ENCODE measurements at regions not wholly inside any gene's neighbourhood (a gene's known extent, or its start where the extent isn't known, plus 50 kb on each side); places are given as distances from the start of the nearest gene placed in this dataset.

- DNase-seq (ENCODE audit: low spot score): no peak
Measured at GRCh38 chr9:76964612-76965011, 54.8 kb upstream of the FOXB2 start.

DNA sequence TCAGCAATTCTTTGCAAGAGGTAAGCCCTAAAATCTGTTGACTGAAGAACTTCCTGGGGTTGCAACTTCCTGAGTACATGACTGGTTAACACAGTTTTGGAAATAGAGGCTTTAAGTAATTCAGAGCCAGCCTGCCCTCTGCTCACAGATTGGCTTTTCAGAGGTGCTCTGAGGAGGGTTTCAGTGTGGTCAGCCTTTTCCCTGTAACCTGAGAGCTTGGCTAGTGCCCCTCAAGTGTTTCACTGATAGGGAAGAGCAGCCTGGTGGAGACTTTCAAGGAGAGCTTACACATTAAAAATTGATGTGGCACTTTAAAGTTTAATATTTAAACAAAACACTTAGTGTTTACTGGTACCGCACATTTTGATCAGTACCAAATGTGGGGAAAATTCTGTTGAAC, 56.7 kb upstream of the FOXB2 start:
- DNase-seq (ENCODE audit: low spot score): no peak

DNA sequence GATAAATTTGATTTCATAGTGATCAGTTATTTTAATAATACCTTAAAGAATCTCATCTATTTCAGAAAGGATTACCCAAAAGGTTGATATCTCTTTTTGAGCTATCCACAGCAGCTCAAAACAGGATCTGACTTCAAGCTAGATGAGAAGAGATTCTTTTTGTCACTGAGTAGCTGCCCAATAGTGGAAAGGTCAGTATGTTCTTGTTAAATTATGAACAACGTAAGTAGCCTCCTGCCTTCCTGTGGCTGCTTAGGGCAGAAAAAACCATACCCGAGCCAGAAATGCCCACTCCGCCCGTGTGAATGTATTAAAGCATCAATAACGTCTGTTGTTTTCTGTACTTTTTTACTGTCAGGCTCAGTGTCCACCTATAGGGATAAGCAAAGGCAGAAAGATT, 51.3 kb upstream of the PRUNE2 start:
- DNase-seq (ENCODE audit: low spot score): no peak

GRCh38 chr9:76956371-76956770, 50.5 kb upstream of the PRUNE2 start:
- peak; percentile 52 for DNase-seq (ENCODE audit: low spot score)

Measured in kidney tubule cell (primary cell).